ENCODE measurements at regions not wholly inside any gene's neighbourhood (a gene's known extent, or its start where the extent isn't known, plus 50 kb on each side); places are given as distances from the start of the nearest gene placed in this dataset.

- Histone ChIP-seq H3K79me2 (no peaks in the 10 kb centered on the region), H3K36me3 (replicated peaks; ENCODE audit: insufficient read depth, low read depth) (no peaks in the 10 kb centered on the region), H4K20me1 (ENCODE audit: insufficient read depth, poor library complexity, severe bottlenecking) (no peaks in the 10 kb centered on the region), H3K9me3 (ENCODE audit: low read depth) (no peaks in the 10 kb centered on the region), H2AFZ (no peak overlapping the region), H3K9me2 (replicated peaks; ENCODE audit: insufficient read depth) (no peaks in the 10 kb centered on the region), H3K27me3 (no peaks in the 10 kb centered on the region), H3K4me2 (no peak overlapping the region), H3K4me3 (no peak overlapping the region), H3K4me1 (ENCODE audit: insufficient read depth) (no peaks in the 10 kb centered on the region), H3K27ac (no peak overlapping the region)
- no peak for DNase-seq (ENCODE audit: low spot score)
- 79% methylated on average over 3 of the region's 3 CpGs for whole genome bisulfite sequencing (ENCODE audit: low lambda C conversion rate, missing lambda C conversion rate)
- no peak for TF ChIP-seq CTCF (IDR thresholded peaks at IDR 0.05; ENCODE audit: poor library complexity)
- no peak for TF ChIP-seq EZH2 (IDR thresholded peaks at IDR 0.05; ENCODE audit: borderline replicate concordance)
- no peak for TF ChIP-seq EZH2phosphoT487 (IDR thresholded peaks at IDR 0.05; ENCODE audit: low read depth, severe bottlenecking, unreplicated experiment)
Measured at GRCh38 chr18:67995769-67996168, 479.2 kb upstream of the DSEL start.

- Histone ChIP-seq H4K20me1 (ENCODE audit: insufficient read depth, poor library complexity, severe bottlenecking) (no peaks in the 10 kb centered on the region), H3K4me1 (ENCODE audit: insufficient read depth) (no peaks in the 10 kb centered on the region), H3K9me2 (replicated peaks; ENCODE audit: insufficient read depth) (no peaks in the 10 kb centered on the region), H3K79me2 (no peaks in the 10 kb centered on the region), H3K27ac (no peak overlapping the region), H3K36me3 (replicated peaks; ENCODE audit: insufficient read depth, low read depth) (no peaks in the 10 kb centered on the region), H3K4me3 (no peak overlapping the region), H3K27me3 (no peaks in the 10 kb centered on the region), H3K4me2 (no peak overlapping the region), H3K9me3 (ENCODE audit: low read depth) (no peaks in the 10 kb centered on the region), H2AFZ (no peak overlapping the region)
- no peak for TF ChIP-seq CTCF (IDR thresholded peaks at IDR 0.05; ENCODE audit: poor library complexity)
- TF ChIP-seq EZH2phosphoT487 (IDR thresholded peaks at IDR 0.05; ENCODE audit: low read depth, severe bottlenecking, unreplicated experiment), result no peak
- TF ChIP-seq EZH2 (IDR thresholded peaks at IDR 0.05; ENCODE audit: borderline replicate concordance), result no peak
- 93% methylated on average over 2 of the region's 2 CpGs for WGBS (ENCODE audit: low lambda C conversion rate, missing lambda C conversion rate)
- DNase-seq (ENCODE audit: low spot score), result no peak
Measured at GRCh38 chr18:67980241-67980640, 463.7 kb upstream of the DSEL start.

GRCh38 chr18:67977067-67977616 lies 460.6 kb upstream of the DSEL start:
- WGBS (ENCODE audit: low lambda C conversion rate, missing lambda C conversion rate), result 92% methylated on average over 7 of the region's 7 CpGs
- Histone ChIP-seq H4K20me1 (ENCODE audit: insufficient read depth, poor library complexity, severe bottlenecking) (no peaks in the 10 kb centered on the region), H3K9me2 (replicated peaks; ENCODE audit: insufficient read depth) (no peaks in the 10 kb centered on the region), H3K27me3 (no peaks in the 10 kb centered on the region), H3K36me3 (replicated peaks; ENCODE audit: insufficient read depth, low read depth) (no peaks in the 10 kb centered on the region), H2AFZ (no peak overlapping the region), H3K4me3 (no peak overlapping the region), H3K9me3 (ENCODE audit: low read depth) (no peaks in the 10 kb centered on the region), H3K4me2 (no peak overlapping the region), H3K4me1 (ENCODE audit: insufficient read depth) (no peaks in the 10 kb centered on the region), H3K27ac (no peak overlapping the region), H3K79me2 (no peaks in the 10 kb centered on the region)
- no peak for TF ChIP-seq EZH2 (IDR thresholded peaks at IDR 0.05; ENCODE audit: borderline replicate concordance)
- no peak for TF ChIP-seq CTCF (IDR thresholded peaks at IDR 0.05; ENCODE audit: poor library complexity)
- TF ChIP-seq EZH2phosphoT487 (IDR thresholded peaks at IDR 0.05; ENCODE audit: low read depth, severe bottlenecking, unreplicated experiment), result no peak
- DNase-seq (ENCODE audit: low spot score), result peak; percentile 4

GRCh38 chr18:67973916-67974315 lies 457.4 kb upstream of the DSEL start:
- no peaks in the 10 kb centered on the region for H3K9me2 ChIP-seq (replicated peaks; ENCODE audit: insufficient read depth)
- H3K9me3 ChIP-seq (ENCODE audit: low read depth), result no peaks in the 10 kb centered on the region
- no peak overlapping the region for H3K4me3 ChIP-seq
- DNase-seq (ENCODE audit: low spot score), result no peak
- 68% methylated on average over 1 of the region's 1 CpG for WGBS (ENCODE audit: low lambda C conversion rate, missing lambda C conversion rate)
- H3K27me3 ChIP-seq, result no peaks in the 10 kb centered on the region
- no peaks in the 10 kb centered on the region for H3K79me2 ChIP-seq
- TF ChIP-seq EZH2 (IDR thresholded peaks at IDR 0.05; ENCODE audit: borderline replicate concordance) (no peak), EZH2phosphoT487 (IDR thresholded peaks at IDR 0.05; ENCODE audit: low read depth, severe bottlenecking, unreplicated experiment) (no peak), CTCF (IDR thresholded peaks at IDR 0.05; ENCODE audit: poor library complexity) (no peak)
- no peaks in the 10 kb centered on the region for H4K20me1 ChIP-seq (ENCODE audit: insufficient read depth, poor library complexity, severe bottlenecking)
- no peaks in the 10 kb centered on the region for H3K36me3 ChIP-seq (replicated peaks; ENCODE audit: insufficient read depth, low read depth)
- H3K4me2 ChIP-seq, result no peak overlapping the region
- no peak overlapping the region for H2AFZ ChIP-seq
- H3K4me1 ChIP-seq (ENCODE audit: insufficient read depth), result no peaks in the 10 kb centered on the region
- no peak overlapping the region for H3K27ac ChIP-seq

Measured in hepatocyte (in vitro differentiated cells).